ENCODE measurements at regions not wholly inside any gene's neighbourhood (a gene's known extent, or its start where the extent isn't known, plus 50 kb on each side); places are given as distances from the start of the nearest gene placed in this dataset.

DNA sequence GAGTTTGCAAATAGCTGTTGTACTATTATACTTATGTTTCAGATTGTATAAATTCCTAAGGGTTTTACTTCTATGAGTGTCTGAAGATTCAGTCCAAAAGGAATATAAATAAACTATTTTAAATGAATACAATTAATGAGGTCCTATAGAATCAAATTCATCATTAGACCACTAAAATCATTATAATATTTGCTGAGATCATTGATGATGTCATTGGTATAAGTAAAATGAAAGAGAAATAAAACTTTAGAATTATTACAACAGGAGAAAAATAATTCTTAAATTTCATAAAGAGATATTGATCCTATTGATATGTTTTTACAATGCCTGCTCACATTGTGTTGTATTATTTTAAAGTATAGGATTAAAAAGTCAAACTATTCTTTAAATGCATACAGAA, 544.0 kb upstream of the ZWINT start:
- H2AFZ ChIP-seq (ENCODE audit: low read depth), result no peak overlapping the region
- no peaks in the 10 kb centered on the region for H3K27me3 ChIP-seq (ENCODE audit: insufficient read depth, low read depth)
- no peak overlapping the region for H3K4me2 ChIP-seq
- no peak overlapping the region for H3K27ac ChIP-seq
- H3K4me1 ChIP-seq (ENCODE audit: low read depth, poor library complexity, severe bottlenecking), result peaks cover 9% of the 10 kb centered on the region
- no peak overlapping the region for H3K4me3 ChIP-seq (IDR thresholded peaks at IDR 0.05; ENCODE audit: insufficient read depth, low read depth, low read length)
- no peak overlapping the region for H3K9ac ChIP-seq
- no peaks in the 10 kb centered on the region for H3K79me2 ChIP-seq (ENCODE audit: insufficient read depth, low read depth)
- H3K36me3 ChIP-seq (ENCODE audit: insufficient read depth), result no peaks in the 10 kb centered on the region
- H4K20me1 ChIP-seq (ENCODE audit: insufficient read depth), result no peaks in the 10 kb centered on the region
- TF ChIP-seq, protein P1, sequence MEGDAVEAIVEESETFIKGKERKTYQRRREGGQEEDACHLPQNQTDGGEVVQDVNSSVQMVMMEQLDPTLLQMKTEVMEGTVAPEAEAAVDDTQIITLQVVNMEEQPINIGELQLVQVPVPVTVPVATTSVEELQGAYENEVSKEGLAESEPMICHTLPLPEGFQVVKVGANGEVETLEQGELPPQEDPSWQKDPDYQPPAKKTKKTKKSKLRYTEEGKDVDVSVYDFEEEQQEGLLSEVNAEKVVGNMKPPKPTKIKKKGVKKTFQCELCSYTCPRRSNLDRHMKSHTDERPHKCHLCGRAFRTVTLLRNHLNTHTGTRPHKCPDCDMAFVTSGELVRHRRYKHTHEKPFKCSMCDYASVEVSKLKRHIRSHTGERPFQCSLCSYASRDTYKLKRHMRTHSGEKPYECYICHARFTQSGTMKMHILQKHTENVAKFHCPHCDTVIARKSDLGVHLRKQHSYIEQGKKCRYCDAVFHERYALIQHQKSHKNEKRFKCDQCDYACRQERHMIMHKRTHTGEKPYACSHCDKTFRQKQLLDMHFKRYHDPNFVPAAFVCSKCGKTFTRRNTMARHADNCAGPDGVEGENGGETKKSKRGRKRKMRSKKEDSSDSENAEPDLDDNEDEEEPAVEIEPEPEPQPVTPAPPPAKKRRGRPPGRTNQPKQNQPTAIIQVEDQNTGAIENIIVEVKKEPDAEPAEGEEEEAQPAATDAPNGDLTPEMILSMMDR (conservative IDR thresholded peaks at IDR 0.05; ENCODE audit: low read depth, low read length), result no peak

DNA sequence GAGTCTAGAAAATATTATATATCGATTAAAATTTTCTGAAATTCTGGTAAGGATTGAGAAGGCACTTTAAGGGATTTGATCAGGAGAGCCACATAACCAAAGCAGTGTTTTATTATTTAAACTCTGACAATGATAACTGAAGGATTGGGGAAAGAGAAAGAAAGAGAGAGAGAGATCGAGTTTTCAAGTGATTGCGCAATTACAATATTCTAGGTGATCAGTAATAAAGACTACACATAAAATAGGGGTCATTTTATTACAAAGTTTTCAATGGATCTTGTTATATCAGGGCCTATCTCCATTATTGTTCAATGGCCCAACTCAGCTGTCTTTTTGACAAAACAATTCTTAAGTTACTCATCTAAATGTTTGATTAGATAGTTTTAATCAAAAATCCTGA, 541.5 kb upstream of the ZWINT start:
- no peaks in the 10 kb centered on the region for H3K36me3 ChIP-seq (ENCODE audit: insufficient read depth)
- H3K27me3 ChIP-seq (ENCODE audit: insufficient read depth, low read depth), result no peaks in the 10 kb centered on the region
- no peak overlapping the region for H2AFZ ChIP-seq (ENCODE audit: low read depth)
- no peak overlapping the region for H3K9ac ChIP-seq
- TF ChIP-seq, protein P1 (conservative IDR thresholded peaks at IDR 0.05; ENCODE audit: low read depth, low read length), result no peak
- no peaks in the 10 kb centered on the region for H3K79me2 ChIP-seq (ENCODE audit: insufficient read depth, low read depth)
- H3K4me1 ChIP-seq (ENCODE audit: low read depth, poor library complexity, severe bottlenecking), result no peaks in the 10 kb centered on the region
- no peak overlapping the region for H3K4me3 ChIP-seq (IDR thresholded peaks at IDR 0.05; ENCODE audit: insufficient read depth, low read depth, low read length)
- H4K20me1 ChIP-seq (ENCODE audit: insufficient read depth), result no peaks in the 10 kb centered on the region
- no peak overlapping the region for H3K4me2 ChIP-seq
- H3K27ac ChIP-seq, result no peak overlapping the region

DNA sequence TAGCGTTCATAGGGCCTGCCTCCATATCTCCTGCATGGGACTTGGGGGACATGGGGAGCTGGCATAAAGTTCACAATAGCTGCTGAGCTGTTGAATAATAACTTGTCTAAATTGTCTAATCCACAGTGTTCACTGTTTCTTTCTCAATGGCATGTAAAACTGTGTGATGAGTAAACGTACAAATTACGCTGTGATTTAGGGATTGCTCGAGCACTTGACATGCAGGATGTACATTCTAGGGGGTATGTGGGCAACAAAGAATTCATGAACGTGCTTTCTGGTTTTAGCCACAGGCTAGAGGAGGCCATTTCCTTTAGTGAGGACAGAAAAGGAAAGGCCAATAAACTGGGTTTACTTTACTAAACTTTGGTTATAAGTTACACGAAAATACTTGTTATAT, 534.2 kb upstream of the ZWINT start:
- Histone ChIP-seq H3K79me2 (ENCODE audit: insufficient read depth, low read depth) (no peaks in the 10 kb centered on the region), H3K27ac (no peak overlapping the region), H3K36me3 (ENCODE audit: insufficient read depth) (no peaks in the 10 kb centered on the region), H3K9ac (no peak overlapping the region), H3K27me3 (ENCODE audit: insufficient read depth, low read depth) (no peaks in the 10 kb centered on the region), H3K4me2 (no peak overlapping the region), H4K20me1 (ENCODE audit: insufficient read depth) (no peaks in the 10 kb centered on the region), H3K4me1 (ENCODE audit: low read depth, poor library complexity, severe bottlenecking) (no peaks in the 10 kb centered on the region), H2AFZ (ENCODE audit: low read depth) (no peak overlapping the region), H3K4me3 (IDR thresholded peaks at IDR 0.05; ENCODE audit: insufficient read depth, low read depth, low read length) (no peak overlapping the region)
- TF ChIP-seq, protein P1 (conservative IDR thresholded peaks at IDR 0.05; ENCODE audit: low read depth, low read length), result no peak

DNA sequence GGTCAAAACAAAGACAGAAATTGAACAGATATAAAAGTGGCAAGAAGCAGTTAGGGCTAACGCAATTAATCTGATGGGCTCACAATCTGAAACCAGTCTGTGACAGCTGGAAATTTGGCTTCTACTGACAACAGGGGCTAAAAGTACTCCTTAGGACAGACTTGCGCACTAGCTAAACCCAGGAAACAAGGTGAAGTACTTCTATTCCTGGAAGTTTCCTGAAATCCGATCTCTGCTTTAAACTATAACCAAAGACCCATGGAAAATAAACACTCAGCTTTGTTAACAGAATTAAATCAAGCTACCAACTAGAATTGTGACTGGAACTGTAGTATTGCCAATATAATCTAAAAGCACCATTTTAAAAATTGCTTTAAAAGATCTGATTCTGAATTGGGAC, 520.2 kb upstream of the ZWINT start:
- no peak overlapping the region for H3K4me2 ChIP-seq
- no peak overlapping the region for H3K9ac ChIP-seq
- no peak overlapping the region for H3K4me3 ChIP-seq (IDR thresholded peaks at IDR 0.05; ENCODE audit: insufficient read depth, low read depth, low read length)
- no peak overlapping the region for H3K27ac ChIP-seq
- H3K4me1 ChIP-seq (ENCODE audit: low read depth, poor library complexity, severe bottlenecking), result no peaks in the 10 kb centered on the region
- no peaks in the 10 kb centered on the region for H3K36me3 ChIP-seq (ENCODE audit: insufficient read depth)
- no peaks in the 10 kb centered on the region for H3K27me3 ChIP-seq (ENCODE audit: insufficient read depth, low read depth)
- no peaks in the 10 kb centered on the region for H3K79me2 ChIP-seq (ENCODE audit: insufficient read depth, low read depth)
- no peak overlapping the region for H2AFZ ChIP-seq (ENCODE audit: low read depth)
- TF ChIP-seq, protein P1 (conservative IDR thresholded peaks at IDR 0.05; ENCODE audit: low read depth, low read length), result no peak
- no peaks in the 10 kb centered on the region for H4K20me1 ChIP-seq (ENCODE audit: insufficient read depth)

DNA sequence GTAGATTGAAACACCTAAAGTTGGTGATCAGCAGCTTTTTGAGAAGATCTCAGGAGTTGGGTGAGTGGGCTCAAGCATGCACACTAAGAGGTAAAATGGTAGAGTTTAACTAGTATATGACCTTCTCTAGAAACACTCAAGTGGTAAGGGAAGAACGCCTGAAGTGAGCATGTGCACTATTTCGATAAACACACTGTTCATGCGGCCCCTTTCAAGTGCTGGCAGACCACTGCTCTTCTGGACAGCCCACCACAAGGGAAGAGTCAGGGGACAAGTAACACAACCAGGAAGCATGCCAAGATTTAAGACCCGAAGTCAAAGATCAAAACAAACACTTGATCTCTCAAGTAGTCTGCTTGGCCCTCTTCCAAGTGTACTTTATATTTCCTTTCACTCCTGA, 519.5 kb upstream of the ZWINT start:
- H3K4me3 ChIP-seq (IDR thresholded peaks at IDR 0.05; ENCODE audit: insufficient read depth, low read depth, low read length), result no peak overlapping the region
- H2AFZ ChIP-seq (ENCODE audit: low read depth), result no peak overlapping the region
- TF ChIP-seq, protein P1 (conservative IDR thresholded peaks at IDR 0.05; ENCODE audit: low read depth, low read length), result no peak
- H3K4me2 ChIP-seq, result no peak overlapping the region
- no peak overlapping the region for H3K9ac ChIP-seq
- H3K36me3 ChIP-seq (ENCODE audit: insufficient read depth), result no peaks in the 10 kb centered on the region
- H3K27me3 ChIP-seq (ENCODE audit: insufficient read depth, low read depth), result no peaks in the 10 kb centered on the region
- H3K79me2 ChIP-seq (ENCODE audit: insufficient read depth, low read depth), result no peaks in the 10 kb centered on the region
- no peaks in the 10 kb centered on the region for H4K20me1 ChIP-seq (ENCODE audit: insufficient read depth)
- H3K4me1 ChIP-seq (ENCODE audit: low read depth, poor library complexity, severe bottlenecking), result no peaks in the 10 kb centered on the region
- no peak overlapping the region for H3K27ac ChIP-seq

All from KMS-11 (cell line).